Adrenal gland (tissue), 9 donors: ENCODE measurements at regions not wholly inside any gene's neighbourhood (a gene's known extent, or its start where the extent isn't known, plus 50 kb on each side); places are given as distances from the start of the nearest gene placed in this dataset.

ENCODE experiments used
- DNase-seq, 7 donors: peaks; one replicate each; pipeline ENCODE4 v3.0.0-alpha.2; 2019 to 2020
- H3K27ac ChIP-seq, 5 donors: fragments of 200-600 bp; sonication (generic) in 4 of 5; 1 replicate in 3 of 5; 2 replicates in 2 of 5; pipeline versions ENCODE4 v1.5.1 to v1.8.0; 2016 to 2020; ENCODE audit warnings: mild to moderate bottlenecking in 1 of 5
- H3K27me3 ChIP-seq: fragments of 200-600 bp; 2 replicates; pipeline ENCODE4 v1.8.0; 2021
- H3K36me3 ChIP-seq, 2 donors: fragments of 200-600 bp; replicated peaks in 1 of 2; 1 replicate in 1 of 2; 2 replicates in 1 of 2; pipeline versions ENCODE4 v1.5.1 to v1.8.0; 2018 to 2022
- H3K4me1 ChIP-seq, 2 donors: fragments of 200-600 bp; replicated peaks in 1 of 2; 1 replicate in 1 of 2; 2 replicates in 1 of 2; pipeline versions ENCODE4 v1.5.1 to v1.8.0; 2018 to 2021
- H3K4me3 ChIP-seq, 4 donors: fragments of 200-600 bp; sonication (generic) in 3 of 4; one replicate each; pipeline ENCODE4 v1.5.1; 2016 to 2018
- H3K9me3 ChIP-seq, 3 donors: fragments of 200-600 bp; sonication (generic) in 1 of 3; replicated peaks in 1 of 3; 1 replicate in 2 of 3; 2 replicates in 1 of 3; pipeline versions ENCODE4 v1.5.1 to v1.8.0; 2016 to 2021
- CTCF ChIP-seq, 6 experiments: fragments of 450-650 bp in 4 of 6; fragments of 200-600 bp in 2 of 6; sonication (generic) in 1 of 6; IDR thresholded peaks; 1 replicate in 5 of 6; 2 replicates in 1 of 6; pipeline versions ENCODE4 v1.5.1 to v1.8.0; 2016 to 2021; ENCODE audit warnings: antibody characterized with exemption in 6 of 6, mild to moderate bottlenecking in 2 of 6, moderate library complexity in 1 of 6
- POLR2A ChIP-seq, 2 donors: fragments of 450-650 bp; IDR thresholded peaks; one replicate each; pipeline ENCODE4 v1.6.1; 2017; ENCODE audit warnings: antibody characterized with exemption in 2 of 2, mild to moderate bottlenecking in 2 of 2, moderate library complexity in 1 of 2
- WGBS, 4 donors: extraction: QIAGEN DNeasy Blood & Tissue Kit in 2 of 4; methylation state at CpG; one replicate each; pipeline versions ENCODE4 v1.1.5 to v1.1.7; 2013 to 2017; 5-methylcytosine and 5-hydroxymethylcytosine counted together
- intact Hi-C, 2 donors: fragments of 100-400 bp; cut with DNase I; formaldehyde crosslinking; loops; one replicate each; pipeline versions ENCODE4 v1.14.1 to v1.15.0; 2022 to 2023
- donor health status: healthy with polysubstance abuse.
- donor health status: Bipolar disorder and iron deficiency.
- donor health status: DM: yes; HTN: yes; CAD: no.
- donor health status: DM: no; HTN: no; CAD: no.
- donor health status: DM: no; HTN: no; CAD: no.

DNA sequence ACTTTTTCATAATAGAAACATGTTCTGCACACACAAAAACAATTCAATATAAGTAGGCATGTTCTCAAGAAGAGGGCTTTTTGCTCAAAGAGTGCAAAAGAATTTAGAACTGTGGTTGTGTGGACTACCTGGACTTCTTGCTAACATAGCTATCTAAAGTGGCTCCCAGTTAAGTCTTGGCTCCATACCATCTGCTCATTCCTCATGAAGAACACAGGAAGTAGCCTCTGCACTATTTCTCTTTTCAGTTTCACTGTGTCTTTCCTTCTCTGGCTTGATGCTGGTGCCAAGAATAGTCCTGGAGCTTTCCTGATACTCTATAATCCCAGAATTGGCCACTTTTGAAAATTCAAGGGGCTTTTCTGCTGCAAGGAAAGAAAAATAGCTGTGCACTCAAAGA is 127.4 kb downstream of the CCER1 start:
- H3K4me3 ChIP-seq = no peak overlapping the region
- TF ChIP-seq POLR2A (IDR thresholded peaks at IDR 0.05) = no peak
- no peak for TF ChIP-seq CTCF (IDR thresholded peaks at IDR 0.05)
- no peaks in the 10 kb centered on the region for H3K4me1 ChIP-seq
- DNase-seq = no peak
- H3K27ac ChIP-seq = no peak overlapping the region
- intact Hi-C loops = no loop called here
- H3K9me3 ChIP-seq = no peaks in the 10 kb centered on the region
- no peaks in the 10 kb centered on the region for H3K36me3 ChIP-seq
- H3K27me3 ChIP-seq = no peaks in the 10 kb centered on the region

DNA sequence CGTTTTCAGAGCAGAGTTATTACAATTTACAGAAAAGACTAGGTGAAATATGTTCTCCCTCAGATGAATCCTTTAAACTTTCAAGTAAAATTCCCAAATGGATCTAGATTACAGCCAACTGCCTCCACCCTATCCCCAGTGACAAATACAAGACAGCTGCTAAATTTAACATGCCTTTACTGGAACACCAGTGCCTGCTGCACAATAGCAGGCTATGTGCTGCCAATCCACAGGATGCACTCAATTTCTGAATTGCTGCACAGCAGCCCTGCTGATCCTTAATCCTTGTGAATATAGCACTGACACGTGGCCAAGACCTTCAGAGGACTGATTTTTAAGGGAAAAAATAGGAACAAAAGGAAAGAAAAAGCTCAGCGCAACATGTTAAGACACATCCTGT is 128.9 kb downstream of the CCER1 start:
- WGBS, 4 donors = 70 to 80% (median 74%) methylated on average over 3 of the region's 3 CpGs
- intact Hi-C loops = no loop called here
- no peak for DNase-seq
- no peaks in the 10 kb centered on the region for H3K27me3 ChIP-seq
- H3K36me3 ChIP-seq = no peaks in the 10 kb centered on the region
- H3K9me3 ChIP-seq = no peaks in the 10 kb centered on the region
- H3K27ac ChIP-seq = no peak overlapping the region
- no peaks in the 10 kb centered on the region for H3K4me1 ChIP-seq
- TF ChIP-seq CTCF (IDR thresholded peaks at IDR 0.05) (no peak), POLR2A (IDR thresholded peaks at IDR 0.05) (no peak)
- no peak overlapping the region for H3K4me3 ChIP-seq

- WGBS, 4 donors = 92 to 94% (median 92%) methylated on average over 8 to 32 of the region's 32 CpGs
- no peaks in the 10 kb centered on the region for H3K36me3 ChIP-seq
- no peaks in the 10 kb centered on the region for H3K4me1 ChIP-seq
- intact Hi-C loops = no loop called here
- no peaks in the 10 kb centered on the region for H3K9me3 ChIP-seq
- no peak for DNase-seq
- H3K27ac ChIP-seq = no peak overlapping the region
- no peak overlapping the region for H3K4me3 ChIP-seq
- H3K27me3 ChIP-seq = no peaks in the 10 kb centered on the region
- no peak for TF ChIP-seq POLR2A (IDR thresholded peaks at IDR 0.05)
- TF ChIP-seq CTCF (IDR thresholded peaks at IDR 0.05) = no peak
Measured at GRCh38 chr12:90823859-90824258, 131.1 kb downstream of the CCER1 start.

DNA sequence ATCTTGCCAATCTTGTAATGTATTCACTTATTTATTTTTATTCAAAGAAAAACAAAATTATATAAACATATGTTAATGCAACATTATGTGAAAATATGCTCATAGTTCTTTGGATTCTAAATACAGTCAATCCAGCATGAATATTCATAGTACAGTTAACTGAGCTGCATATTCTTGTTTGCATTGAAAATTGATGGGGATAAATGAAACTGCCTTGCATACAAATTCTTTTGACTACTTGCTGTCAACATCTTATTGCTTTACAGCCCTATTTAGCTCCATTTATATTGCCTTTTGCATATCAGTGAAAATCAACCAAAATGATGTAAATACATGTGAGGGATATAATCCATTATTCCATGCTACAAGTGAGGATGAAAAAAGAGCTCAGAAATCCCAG is 135.3 kb downstream of the CCER1 start:
- no peaks in the 10 kb centered on the region for H3K4me1 ChIP-seq
- intact Hi-C loops = no loop called here
- no peaks in the 10 kb centered on the region for H3K36me3 ChIP-seq
- DNase-seq = no peak
- no peak overlapping the region for H3K27ac ChIP-seq
- no peaks in the 10 kb centered on the region for H3K27me3 ChIP-seq
- H3K4me3 ChIP-seq = no peak overlapping the region
- no peaks in the 10 kb centered on the region for H3K9me3 ChIP-seq
- TF ChIP-seq POLR2A (IDR thresholded peaks at IDR 0.05) (no peak), CTCF (IDR thresholded peaks at IDR 0.05) (no peak)
